ENCODE measurements at regions not wholly inside any gene's neighbourhood (a gene's known extent, or its start where the extent isn't known, plus 50 kb on each side); places are given as distances from the start of the nearest gene placed in this dataset.

DNA sequence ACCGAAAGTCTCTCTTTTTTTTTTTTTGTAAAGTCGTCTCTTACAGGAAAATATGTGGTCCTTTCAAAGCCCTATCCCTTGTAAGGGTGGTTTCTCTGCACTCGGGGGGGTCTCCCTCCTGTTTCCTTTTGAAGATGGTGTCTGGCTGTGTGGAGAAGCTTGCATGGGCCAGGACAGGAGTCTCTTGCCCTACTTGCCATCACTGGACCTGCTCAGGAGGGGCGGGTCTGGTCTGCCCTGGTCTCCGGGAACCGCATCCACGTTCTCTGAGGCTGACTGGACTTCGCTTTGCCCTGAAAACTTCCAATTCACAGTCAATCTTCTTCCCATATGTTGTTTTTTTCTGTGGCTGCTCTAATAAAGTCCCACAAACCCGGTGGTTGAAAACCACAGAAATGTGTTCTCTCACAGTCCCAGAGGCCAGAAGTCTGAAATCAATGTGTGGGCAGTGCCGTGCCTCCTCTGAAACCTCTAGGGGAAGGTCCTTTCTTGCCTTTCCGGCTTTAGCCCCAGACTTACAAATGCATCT lies 92.9 kb upstream of the IER5L start:
- TF ChIP-seq EZH2 (IDR thresholded peaks at IDR 0.05; ENCODE audit: insufficient read depth, poor library complexity, severe bottlenecking) (no peak), EZH2phosphoT487 (IDR thresholded peaks at IDR 0.05; ENCODE audit: insufficient read depth, low read depth) (no peak)

Measured in GM23248 (cell line).